HG02678 (cell line): ENCODE measurements at regions not wholly inside any gene's neighbourhood (a gene's known extent, or its start where the extent isn't known, plus 50 kb on each side); places are given as distances from the start of the nearest gene placed in this dataset.

Experiments used
- ATAC-seq: cut with Tn5 transposase; IDR thresholded peaks from one replicate; pipeline ENCODE4 v1.9.1; 2021; ENCODE audit warnings: mild to moderate bottlenecking, moderate library complexity; ENCODE audit not compliant: unreplicated experiment

DNA sequence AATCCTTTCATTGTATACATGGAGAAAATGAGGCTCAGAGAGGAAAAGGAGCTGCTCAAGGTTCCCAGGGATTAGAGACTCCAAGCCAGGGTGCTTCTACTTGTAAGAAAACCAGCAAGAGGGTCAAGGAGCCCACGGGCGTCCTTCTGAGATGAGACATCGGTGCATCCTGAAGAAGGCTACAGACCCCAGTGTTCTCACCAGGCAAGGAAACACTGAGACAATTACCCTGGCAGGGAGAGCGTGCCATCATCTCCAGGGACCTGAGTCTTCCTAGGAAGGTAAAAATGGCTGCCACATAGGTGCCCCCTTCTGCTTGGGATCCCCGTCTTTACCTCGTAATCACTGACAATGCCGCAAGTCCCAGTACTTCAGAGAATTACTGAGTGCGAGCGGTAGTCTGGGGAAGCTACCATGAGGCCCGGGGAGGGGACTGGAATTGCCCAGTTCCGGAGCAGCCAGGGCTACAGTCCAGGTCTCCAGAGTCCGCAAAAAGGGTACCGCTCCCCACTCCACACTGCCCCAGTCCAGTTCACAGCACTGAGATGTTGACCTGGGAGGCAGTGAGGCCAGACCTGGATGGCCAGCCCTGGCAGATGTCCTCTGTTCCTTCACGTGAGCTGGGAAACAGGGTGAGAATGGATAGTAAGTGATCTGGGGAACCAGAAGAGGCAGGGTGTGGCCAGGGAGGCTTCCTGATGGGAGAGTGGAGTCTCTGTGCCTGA is 164.7 kb upstream of the SMAD3 start:
- no peak for ATAC-seq

DNA sequence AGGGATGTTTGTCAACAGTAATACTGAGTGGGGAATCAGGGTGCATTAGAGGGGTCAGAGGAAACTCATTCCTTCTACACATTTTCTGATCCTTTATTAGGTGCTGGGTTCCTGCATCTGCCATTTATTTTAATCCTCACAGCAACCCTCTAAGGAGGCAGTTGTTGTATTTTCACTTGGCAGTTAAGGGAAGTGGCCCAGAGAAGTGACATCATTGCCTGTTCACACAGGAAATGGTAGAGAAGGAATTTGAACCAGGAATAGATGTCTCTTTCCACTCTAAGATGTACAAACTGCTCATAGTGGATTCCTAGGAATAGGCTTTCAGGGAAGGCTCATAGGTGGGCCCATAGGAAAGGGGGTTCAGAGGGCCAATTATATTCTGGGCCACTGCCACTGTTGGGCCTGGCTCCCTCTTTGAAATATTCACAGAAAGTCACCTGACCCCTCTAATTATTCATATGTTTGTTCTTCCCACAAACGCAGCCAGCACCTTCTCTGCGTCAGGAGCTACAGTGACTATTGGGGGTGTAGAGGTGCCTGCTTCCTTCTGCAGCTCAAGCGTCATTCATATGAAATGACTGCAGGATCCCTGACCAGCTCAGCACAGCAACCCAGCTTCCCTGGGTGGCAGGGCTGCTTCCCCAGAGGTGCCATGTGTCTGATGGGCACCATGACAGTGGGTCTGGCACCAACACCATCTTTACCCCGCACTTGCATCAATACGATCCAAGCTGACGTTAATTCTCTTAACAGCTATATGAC is 163.9 kb upstream of the SMAD3 start:
- no peak for ATAC-seq

DNA sequence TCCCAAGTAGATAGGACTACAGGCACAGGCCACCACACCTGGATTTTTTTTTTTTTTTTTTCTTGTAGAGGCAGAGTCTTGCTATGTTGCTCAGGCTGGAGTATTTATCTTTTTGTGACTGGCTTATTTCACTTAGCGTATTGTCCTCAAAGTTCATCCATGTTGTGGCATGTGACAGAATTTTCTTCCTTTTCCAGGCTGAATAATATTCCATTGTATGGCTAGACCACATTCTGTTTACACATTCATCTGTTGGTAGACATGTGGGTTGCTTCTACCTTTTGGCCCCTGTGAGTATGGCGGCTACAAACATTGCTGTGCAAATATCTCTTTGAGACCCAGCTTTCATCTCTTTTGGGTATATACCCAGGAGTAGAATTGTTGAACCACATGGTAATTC is 160.2 kb upstream of the SMAD3 start:
- ATAC-seq, result no peak

DNA sequence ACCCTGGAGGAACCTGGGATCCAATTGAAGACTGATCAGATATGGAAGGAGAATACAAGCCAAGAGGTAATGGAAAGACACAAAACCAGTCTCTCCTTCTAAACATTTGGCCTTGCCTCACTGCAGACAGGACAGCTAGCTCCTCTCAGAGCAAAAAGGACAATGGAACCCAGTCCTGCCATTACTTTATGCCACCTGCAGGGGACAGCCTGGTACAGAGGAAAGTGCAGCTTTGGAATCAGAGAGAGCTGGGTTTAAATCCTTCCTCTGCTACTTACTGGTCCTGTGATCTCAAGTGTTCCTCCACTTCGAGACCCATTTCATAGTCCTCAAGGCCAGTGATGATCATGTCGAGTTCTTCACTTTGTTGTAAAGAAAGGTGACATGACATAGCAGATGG is 159.4 kb upstream of the SMAD3 start:
- no peak for ATAC-seq

DNA sequence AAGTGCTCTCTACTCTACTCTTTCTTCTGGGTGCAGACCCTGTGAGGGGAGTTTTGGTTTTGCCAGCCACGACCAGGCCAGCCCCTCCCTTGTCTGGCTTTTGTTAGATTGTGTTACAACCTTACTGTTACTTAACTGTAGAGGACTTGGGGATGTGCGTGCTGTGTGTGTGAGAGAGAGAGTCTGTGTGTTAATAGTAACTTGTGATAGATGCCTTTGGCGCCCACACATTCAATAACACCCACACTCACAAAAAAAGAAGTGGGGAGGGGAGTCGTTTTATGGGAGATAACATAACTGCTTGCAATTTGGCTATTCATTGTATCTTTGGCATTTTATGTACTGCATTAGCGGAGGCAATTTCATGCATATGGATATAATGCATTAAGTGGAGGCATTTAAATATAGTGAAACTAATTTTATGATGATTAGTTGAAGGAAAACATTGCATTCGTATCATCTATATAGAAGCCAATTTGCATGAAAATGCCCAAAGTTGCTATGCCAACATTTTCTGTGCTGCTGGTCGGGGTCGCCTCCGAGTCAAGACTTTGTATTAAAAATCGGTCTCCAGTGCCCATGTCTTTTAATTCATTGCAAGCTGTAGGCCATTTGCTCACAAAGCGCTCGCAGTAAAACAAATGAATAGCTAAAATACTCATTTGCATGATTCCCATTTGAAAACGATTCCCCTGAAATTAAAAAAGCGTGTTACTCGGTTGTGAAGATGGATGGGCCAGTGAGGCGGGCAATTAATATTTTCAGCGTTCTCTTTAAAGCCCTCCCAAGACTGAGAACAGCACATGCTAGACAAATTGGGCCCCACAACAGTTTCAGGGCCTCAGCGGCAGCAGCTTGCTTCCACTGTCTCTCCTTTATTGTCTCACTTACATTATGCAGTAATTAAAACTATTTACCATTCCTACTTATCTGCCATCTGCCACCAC is 158.5 kb upstream of the SMAD3 start:
- ATAC-seq, result no peak

DNA sequence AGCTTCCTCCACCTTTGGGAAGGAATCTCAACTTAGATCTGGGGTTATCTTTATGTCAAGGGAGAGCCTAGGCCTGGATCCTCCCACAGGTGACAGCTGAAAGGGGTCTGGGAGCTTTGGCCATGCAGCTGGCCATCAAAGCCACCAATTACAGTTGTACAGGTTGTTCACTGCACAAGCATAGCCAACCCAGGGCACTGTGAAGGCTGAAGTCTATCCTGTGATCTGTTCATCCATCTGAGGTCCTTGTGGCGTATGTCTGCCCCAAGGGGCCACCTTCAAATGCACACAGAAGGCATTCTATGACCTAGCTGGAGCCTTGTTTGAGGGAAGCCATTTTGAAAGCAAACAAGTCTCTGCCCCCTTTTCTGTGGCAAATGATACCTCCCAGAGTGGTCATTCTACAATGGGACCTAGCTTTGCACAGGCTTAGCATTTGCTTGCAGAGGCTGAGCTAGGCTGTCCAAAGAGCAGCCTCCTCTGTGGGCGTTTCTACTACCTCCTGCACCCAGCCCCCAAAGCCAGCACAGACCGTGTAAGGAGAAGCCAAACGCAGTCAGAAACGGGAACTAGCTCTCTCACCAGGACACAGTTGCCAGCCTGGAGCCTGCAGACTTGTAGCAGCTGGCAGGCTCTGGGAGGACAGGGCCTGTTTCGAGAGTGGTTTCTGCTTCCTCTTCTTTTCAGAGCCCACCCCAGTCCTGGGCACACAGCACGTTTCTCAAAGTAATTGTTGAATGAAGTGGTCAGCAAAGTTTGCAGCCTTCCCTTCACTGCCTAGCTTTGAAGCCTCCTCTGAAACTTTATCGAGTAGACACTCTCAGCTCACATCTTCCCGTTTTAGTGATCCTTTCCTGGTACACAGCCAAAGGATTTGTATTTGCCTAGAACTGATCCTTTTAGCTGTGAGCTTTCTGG is 157.3 kb upstream of the SMAD3 start:
- ATAC-seq, result no peak

DNA sequence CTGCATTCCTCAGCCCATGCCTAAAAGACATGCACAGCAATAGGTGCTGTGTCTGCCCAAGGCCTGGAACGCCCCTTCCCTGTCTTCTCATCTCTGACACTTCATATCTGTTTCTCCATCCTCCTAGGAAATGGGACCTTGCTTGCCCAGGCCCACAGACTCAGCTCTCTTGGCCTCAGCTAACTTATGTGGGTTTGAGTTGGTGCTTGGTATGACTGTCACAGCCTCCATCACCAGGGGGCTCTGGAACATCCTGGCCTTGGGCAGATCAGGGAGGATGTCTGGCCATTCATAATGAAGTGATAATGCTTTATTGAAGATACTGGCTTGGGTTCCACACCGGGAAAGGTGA is 156.7 kb upstream of the SMAD3 start:
- no peak for ATAC-seq

DNA sequence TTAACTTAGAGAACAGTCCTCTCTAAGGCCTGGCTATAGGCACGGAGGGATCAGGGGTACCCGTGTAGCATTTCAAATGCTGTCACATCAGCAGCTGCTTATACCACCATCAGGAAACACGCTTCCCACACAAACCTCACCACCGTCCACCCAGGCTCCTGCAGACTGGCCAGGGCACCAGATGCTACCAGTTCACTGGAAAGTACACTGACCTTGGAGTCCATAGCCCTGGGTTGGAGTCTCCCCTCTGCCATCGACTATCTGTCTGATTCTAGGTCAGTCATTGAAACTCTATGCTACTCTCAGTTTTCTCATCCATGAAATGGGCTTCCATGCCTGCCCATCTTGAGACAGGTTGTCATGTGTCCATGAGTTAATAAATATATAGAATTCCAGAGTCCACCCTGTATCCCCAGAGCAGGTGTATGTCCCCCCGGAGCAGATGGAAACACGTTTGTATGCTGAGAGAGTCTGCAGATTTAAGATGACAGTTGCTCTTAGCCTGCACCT is 156.0 kb upstream of the SMAD3 start:
- ATAC-seq, result no peak

DNA sequence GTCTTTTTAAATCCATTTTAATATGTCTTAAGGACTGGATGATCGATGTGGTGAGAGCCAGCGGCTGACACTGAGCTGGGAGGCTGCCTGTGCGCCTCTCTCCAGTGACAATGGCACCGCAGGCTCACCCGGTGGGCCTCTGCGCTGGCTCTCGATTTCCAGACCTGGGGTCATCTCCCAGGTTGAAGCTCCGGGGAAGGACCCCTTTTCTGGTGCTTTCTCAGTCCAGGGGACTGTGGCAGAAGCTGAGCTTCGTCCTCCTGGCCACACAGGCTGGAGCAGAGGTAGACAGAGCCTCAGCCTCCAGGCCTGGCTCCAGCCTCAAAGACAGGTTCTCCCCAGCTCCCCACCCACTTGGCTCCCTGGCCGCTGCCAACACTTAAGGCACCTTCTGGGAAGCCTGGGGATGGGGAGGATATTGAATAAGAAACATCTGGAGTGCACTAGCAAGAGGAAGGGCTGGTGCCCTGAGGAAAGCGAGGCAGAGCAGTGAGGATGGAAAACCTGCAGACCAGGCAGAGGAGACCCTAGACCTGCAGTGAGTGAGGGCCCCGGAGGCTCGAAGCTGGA is 154.2 kb upstream of the SMAD3 start:
- ATAC-seq, result no peak

DNA sequence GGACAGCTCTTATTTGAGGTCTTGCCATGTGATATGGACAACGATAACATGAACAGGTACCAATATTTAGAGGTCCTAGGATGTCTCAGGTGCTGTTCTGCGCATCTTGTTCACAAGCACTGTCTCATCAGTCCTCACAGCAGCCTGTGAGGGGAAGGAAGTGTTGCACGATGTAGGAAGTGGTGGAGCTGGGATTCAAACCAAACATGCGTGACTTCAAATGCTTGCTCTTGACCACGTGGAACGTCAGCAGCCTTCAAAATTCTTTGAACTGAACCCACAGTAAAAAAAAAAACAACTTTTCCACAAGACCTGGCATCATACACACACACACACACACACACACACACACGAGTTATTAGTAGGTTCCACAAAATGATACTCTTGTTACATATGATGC is 153.4 kb upstream of the SMAD3 start:
- ATAC-seq, result no peak

DNA sequence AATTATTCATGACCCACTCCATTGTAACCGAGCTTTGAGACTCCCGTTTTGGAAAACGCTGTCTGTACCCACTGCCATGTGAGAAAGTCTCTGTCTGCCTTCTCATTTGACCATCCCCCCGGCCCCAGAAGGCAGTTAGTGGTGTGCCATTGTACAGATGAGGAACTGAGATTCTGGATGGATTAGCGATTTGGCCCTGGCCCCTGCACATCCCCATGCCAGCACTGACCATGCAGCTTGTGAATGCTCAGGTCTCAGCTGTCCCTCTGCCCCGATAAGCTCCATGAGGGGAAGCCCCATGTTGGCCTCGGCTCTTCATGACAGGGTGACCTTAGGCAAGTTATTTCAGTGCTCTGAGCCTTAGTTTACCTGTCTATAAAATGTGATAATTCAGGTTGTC is 153.0 kb upstream of the SMAD3 start:
- ATAC-seq, result no peak

DNA sequence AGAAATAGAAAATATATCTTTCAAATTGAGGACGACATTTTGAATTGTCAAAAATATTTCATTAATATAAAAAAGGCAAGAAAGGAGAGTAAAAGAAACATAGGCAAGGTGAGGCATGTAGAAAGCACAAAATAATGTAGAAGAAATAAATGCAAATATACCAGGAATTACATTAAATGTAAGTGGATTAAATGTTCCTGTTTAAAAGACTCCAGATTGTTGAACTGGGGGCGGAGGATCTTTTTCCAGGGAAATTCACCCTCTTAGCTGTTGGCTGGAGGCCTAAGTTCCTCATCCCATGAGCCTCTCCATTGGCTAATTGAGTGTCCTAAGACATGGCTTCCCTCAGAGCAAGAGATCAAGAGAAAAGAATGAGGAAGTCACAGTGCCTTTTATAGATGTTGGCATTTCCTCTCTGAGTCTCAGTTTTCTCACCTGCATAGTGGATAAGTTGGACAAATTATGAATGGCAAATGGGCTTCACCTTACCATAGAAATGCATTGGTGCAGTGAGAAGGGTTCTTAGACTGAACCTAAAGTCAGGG is 147.4 kb upstream of the SMAD3 start:
- ATAC-seq, result no peak

DNA sequence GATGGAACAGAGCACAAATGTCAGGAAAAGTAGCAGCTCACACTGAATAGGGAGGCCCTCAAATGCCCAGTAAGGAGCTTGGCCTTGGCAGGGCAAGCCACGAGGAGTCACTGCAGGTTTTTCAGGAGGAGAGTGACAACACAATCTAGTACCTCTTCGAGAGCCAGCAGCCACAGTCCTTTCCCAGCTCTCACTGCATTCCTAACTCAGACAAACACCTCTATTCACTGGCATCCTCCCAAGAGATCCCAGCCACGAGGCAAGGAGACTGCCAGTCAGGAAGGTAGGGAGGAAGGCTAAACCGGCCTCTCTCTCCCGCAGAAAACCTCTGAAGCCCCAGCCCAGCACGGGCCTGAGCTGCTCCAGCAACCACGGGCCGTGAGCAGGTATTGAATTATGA is 146.0 kb upstream of the SMAD3 start:
- no peak for ATAC-seq

DNA sequence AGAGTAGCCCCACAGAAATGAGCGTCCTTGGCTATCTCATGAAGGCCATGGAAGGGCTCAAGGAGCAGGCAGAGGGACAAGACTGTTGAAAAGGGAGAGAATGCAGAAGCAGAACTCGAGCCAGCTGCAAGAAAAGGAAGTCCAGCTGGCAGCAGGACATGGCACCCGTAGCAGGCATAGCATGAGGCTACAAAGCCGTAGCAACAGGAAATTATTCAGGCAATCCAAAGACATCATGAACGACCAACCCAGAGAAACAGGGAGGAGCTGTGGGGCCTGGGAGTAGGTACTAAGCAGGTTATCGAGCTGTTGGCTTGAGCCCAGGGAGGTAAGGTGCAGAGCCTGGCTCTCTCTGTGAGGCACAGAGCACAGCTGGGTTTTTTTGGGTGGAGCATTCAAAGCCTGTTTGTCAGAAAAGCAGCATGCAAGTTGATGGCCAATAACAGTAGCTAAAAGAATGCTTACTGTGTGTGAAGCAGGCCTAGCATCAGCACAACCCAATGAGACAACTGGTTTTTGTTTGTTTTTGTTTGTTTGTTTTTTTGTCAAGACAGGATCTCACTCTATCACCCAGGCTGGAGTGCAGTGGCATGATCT is 144.0 kb upstream of the SMAD3 start:
- ATAC-seq, result no peak

DNA sequence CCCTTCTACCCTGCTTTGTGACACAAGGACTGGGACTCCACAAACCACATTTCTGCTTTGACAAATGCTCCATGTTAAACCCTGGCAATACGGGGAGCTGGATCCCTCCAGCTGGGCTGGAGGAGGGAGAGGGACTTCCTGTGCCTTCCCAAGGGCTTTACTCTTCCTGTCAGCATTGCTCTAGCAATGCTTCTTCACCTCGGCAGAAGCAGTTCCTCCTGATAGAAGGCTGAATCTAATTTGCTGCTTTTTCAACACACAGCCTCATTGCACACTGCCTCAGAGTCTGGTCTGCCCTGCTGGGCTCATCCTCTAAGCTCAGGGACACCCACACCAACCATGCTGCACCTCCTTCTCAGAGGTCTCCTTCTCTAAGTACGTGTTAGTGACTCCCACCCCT is 142.8 kb upstream of the SMAD3 start:
- no peak for ATAC-seq

DNA sequence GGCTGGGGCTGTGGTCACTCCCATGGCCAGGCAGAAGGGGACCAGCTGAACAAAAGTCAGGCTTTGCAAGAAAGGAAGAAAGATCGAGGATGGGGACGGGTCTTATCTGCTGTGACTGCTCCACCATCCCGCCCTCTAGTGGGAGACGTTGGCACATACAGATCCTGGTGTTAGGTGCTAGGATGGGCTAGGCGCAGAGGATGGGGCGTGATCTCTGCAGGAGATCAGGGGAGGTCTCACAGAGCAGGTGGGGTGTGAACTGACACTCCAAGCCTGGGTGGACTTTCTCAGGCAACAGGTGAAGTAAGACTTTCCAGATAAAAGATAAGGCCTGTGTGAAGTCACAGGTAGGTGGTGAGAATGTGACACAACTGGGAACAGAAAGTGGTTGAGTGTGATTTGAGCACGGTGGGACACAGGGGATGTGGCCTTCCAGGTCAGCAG is 141.9 kb upstream of the SMAD3 start:
- no peak for ATAC-seq

DNA sequence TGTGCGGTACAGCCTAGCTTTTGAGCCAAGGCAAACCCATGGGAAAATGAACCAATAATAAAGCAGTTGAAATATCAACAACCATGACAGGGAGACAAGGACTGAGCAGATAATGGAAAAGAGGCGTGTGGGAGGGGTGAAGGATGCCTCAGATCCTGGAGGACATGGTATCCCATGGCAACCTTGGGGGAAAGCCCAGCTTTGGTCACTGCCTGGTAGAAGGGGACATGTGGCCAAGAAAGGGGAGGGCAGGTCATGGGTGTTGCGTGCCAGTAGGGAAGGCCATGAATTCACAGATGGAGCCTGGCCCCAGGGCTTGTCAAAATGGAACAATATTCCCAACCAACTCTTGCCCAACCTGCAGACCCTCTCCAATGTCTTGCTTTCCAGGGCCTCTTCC is 140.5 kb upstream of the SMAD3 start:
- no peak for ATAC-seq

DNA sequence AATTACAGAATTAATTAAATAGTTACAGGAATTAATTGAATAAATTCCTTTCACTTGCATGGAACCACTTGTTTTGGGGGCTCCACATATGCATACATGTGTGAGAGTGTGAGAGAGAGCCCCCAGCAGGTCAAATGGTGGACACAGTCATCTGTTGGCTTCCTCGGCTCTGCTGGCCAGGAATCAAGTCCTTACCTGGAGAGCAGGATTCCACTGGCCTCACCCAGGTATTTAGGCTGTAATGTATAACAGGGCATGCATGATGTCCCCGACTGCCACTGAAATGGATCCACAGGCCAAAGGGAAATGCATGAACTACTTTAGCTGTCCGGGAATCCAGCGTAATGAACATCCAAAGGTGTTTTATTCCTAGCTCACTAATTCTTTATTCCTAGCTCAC is 139.7 kb upstream of the SMAD3 start:
- no peak for ATAC-seq
